ENCODE measurements at regions not wholly inside any gene's neighbourhood (a gene's known extent, or its start where the extent isn't known, plus 50 kb on each side); places are given as distances from the start of the nearest gene placed in this dataset.

DNA sequence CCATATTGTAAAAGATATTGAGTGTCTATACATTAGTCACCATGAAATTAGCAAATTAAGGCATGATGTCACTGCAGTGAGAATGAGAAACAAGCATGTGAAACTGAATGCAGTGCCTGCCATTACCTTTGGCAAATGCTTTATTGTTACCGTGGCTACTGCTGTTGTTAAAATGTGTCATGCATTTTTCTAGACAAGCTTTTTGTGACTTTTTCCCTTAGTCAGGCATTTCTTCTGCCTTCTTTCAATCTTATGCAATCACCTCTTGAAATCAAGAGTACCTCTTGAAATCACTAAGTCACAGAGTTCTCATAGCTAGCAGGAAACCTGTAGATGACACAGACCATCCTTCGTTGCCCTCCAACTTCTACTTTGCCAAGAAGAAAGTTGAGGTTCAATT lies 461.7 kb upstream of the TENM4 start:
- DNase-seq: no peak

DNA sequence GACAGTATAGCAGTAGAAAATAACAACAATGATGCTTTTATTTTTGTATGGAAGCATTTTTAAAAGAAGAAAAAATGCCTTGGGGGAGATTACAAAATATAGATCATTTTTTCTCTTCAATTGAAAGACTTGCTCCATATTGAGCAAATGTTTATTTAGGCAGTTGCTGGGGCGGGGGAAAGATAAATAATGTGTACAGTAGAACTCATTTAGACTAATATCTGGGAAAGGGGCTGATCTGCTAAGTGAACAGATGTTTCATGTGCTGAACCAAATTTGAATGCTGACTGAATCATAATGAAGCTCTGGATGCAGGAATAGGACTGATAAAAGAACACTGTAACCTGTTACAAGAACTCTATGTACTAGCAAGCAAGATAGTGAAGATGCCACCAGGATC lies 457.1 kb upstream of the TENM4 start:
- no peak for DNase-seq

DNA sequence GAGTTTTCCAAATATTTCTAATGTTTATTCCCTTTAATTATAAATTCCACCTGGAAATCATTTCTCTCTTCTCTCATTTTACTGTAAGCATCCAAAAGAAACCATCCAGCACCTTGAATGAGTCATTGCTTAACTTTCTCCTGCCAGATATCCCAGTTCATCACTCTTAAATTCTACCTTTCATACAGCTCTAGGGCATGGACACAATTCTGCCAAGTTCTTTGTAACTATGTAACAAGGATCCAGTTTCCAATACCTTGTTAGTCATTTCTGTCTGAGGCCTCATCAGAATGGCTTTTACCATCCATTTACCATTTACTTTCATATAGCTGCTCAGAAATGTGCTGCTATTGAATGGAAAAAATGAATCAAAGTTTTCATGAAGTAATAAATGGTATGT lies 455.4 kb upstream of the TENM4 start:
- no peak for DNase-seq

DNA sequence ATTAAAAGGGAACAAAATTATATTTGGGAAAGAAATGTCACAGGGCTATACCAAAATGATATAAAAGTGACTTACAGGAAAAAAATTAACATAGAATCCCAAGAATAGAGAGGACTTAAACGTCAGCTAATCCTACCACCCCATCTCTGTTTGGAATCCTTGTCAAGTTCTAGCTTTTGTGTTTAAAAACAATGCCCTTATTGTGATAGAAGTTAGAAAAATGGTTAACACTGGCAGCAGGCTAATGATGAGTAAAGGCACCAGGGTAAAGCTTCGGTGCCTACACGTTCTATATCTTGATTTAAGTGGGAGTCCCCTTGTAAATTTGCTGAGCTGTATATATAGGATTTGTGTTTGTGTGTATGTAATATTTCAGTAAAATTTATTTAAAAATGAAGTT lies 453.3 kb upstream of the TENM4 start:
- DNase-seq: no peak

DNA sequence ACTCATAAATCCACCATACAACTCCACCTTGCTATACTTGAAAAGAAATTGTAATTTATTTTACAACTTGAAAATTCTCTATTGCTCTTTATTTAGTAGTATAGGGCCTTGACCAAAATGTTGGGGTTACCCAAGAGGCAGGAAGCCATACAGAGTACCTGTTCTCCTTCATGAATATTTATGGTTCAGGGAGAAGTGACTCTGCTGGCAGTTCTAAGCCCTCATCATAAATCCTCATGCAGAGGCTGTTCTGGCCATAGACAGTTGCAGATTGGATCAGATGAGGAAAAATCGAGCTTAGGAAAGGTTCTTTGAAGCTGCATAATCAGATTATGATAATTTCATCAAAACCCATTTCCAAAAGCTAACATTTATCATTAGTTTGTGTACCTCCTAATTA lies 449.4 kb upstream of the TENM4 start:
- DNase-seq: no peak

DNA sequence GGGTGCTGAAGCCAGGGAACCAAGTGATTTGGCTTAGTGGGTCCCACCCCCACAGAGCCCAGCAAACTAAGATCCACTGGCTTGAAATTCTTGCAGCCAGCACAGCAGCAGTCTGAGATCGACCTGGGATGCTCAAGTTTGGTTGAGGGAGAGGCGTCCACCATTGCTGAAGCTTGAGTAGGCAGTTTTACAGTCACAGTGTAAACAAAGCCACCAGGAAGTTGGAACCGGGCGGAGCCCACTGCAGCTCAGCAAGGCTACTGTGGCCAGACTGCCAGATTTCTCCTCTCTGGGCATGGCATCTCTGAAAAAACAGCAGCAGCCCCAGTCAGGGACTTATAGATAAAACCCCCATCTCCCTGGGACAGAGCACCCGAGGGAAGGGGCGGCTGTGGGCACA lies 424.1 kb upstream of the TENM4 start:
- DNase-seq: peak; percentile 24 to 29

DNA sequence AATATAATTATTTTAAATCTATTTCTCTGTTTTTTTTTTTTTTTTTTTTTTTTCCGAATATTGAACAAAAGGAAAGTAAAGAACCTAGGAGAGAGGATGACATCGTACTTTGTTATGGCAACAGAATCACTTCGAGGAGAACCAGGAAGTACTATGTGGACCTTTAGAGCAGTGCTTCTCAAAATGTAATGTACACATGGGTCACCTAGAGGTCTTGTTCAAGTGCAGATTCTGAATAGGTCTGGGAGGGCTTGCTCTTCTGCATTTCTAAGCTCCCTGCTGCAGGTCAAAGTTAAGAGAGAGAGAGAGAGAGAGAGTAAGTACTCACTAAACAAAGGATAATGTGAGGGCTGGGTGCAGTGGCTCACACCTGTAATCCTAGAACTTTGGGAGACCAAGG lies 419.5 kb upstream of the TENM4 start:
- no peak for DNase-seq

DNA sequence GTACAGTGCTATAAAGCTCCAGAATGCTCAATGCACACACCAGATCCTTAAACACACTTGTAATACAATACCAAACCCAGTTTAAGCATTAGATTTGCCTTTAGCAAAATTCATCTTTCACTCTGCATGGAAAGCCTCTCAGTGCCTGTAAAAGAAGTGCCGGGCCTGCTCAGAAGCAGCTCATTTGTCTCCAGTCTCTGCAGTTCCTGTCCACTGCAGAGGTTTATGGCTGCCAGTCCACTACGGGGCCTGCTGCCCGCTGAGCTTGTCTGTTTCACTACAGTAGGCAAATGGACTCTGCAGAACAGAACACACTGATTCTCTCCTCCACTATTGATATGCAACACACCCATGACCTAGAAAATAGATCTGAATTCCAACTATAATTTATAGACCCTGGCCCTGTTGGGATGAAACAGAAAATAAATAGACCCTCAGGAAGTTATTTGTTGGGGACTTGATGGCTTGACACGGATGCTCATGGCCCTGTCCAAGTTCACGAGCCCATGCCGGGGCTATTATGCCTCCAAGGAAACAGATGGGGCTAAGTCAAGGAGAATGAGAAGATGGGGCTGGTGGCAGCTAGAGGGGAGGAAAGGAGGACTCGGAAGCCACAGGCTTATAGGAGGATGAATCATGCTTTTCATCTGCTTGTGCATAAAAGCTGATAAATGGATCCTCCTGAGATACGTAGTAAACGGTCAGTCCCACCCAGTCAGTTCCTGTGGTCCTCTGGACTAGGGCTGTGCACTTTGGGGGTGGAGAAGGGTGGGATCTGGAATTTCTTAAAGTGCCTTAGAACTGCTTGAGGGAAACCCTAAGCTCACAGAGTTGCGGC lies 416.8 kb upstream of the TENM4 start:
- peak in 1 of 2 experiments; percentile 9 for DNase-seq

DNA sequence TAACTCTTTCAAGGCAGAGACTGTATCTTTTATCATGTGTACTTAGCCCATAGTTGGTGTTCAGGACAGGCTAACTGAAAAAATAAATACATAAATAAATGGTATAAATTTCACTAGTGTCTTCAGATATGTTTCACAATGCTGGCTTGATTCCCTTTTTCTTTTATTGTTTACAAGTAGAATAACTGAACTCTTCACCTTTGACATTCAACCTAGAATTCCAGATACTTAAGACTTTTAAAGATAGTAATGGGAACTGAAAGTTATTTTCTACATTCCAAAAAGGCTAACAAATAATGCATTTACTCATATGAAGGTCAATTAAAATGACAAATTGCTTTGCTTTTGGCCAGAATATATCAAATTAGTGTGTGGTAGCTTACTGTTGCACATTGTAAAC lies 411.3 kb upstream of the TENM4 start:
- DNase-seq: no peak

DNA sequence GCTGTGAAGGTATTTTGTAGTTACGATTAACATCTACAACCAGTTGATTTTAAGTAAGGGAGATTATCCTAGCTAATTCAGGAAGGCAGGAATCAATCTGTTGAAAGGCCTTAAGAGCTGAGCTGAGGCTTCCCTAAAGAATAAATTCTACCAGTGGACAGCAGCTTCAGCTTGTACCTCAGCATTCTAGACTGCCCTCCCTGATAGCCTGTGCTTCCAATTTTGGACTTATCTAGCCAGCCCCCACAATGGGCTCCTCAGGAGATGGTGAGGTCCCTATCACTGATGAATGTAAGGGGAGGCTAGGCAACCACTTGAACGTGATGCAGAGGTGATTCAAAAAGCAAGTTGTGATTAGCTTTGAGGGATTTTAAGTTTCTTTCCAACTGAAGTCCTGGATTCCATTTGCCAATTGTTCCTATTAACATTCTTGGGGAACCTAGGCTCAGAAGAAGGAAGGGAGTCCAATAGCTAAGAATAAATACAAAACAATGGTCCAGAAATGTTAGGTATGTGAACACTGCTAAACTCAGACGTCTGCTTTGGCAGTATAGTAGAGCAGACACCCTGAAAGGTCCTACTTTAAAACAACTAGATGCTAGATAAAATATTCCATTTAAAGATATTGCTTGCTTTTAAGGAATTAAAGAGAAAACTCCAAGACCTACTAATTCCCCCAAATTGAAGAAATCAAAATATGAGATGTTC lies 404.3 kb upstream of the TENM4 start:
- no peak for DNase-seq

DNA sequence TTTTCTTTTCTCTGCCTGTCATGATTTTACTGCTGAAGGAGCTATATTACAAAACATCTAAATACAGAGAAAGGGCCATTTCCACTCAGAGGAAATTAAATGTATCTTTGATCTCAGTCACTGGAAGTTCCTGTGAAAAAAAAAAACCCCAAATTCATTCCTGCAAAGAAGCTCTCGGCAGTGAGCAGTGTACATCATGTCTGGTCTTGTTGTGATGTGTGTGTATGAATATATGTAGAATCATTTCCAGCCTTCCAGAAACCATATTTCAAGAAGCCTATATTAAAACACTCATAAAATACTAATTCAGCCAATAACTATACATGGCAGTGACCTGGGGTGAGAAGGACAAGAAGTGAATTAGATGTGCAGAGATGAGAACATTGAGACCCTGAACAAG lies 393.2 kb upstream of the TENM4 start:
- DNase-seq: no peak

DNA sequence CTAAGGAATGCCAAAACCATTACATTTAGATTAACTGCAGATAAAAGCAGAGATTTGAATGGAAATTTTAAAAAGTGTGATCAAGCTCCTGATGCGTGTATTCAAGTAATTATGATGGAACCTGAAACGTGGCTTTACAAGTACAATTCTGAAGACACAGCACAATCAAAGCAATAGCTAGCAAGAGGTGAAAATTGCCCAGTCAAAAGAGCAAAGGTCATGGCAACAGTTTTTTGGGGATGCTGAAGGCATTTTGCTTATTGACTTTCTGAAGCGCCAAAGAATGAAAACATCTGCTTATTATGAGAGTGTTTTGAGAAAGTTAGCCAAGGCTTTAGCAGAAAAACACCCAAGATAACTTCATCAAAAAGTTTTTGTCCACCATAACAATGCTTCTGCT lies 389.6 kb upstream of the TENM4 start:
- DNase-seq: no peak

DNA sequence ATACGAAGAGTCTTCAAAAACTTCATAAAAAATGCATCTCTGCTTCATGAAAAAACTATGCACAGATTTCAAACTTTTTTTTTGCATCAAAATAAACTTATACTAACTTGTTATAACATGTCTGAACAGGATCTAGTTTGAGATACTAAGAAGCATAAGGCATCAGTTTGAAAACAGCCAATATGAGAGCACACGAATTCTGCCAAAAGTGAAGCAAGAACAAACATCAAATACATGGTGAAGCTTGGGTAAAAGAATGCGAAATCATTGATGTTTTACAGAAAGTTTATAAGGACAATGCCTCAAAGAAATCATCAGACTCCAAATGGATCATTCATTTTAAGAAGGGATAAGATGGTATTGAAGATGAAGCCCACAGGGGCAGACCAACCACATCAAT lies 389.1 kb upstream of the TENM4 start:
- DNase-seq: no peak

DNA sequence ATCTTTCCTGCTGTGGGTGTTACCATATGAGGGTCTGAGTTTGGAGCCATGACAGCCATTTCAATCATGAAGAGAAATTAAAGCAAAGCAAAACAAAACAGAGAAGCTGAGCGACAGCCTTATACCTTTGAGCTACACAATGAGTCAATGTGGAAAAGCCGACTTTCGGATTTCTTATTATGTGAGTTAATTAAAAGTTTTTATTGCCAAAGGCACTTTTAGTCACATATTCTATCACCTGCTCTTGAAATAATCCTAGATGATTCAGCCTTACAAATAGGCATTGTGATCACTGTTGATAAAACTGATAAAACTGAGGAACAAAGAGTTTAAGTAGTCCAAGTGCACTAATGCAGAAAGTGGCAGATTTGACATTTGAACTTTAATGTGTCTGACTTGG lies 381.9 kb upstream of the TENM4 start:
- no peak for DNase-seq

DNA sequence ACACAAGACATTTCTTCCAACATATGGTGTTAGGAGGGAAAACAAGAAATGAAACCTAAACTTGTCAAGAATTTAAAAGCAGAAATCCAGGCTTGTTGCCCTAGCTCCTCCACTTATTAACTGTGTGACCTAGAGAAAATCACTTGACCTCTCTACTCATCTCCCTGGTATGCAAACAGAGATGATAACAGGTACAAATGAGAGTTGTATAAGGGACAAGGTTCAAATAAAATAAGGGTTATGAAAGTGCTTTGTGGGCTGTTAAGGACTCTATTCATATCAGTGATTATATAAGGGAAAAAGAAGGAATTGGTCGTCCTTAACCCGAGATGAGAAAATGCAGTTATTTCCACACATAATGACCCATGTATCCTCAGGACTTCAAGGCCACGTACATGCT lies 372.7 kb upstream of the TENM4 start:
- DNase-seq: no peak

DNA sequence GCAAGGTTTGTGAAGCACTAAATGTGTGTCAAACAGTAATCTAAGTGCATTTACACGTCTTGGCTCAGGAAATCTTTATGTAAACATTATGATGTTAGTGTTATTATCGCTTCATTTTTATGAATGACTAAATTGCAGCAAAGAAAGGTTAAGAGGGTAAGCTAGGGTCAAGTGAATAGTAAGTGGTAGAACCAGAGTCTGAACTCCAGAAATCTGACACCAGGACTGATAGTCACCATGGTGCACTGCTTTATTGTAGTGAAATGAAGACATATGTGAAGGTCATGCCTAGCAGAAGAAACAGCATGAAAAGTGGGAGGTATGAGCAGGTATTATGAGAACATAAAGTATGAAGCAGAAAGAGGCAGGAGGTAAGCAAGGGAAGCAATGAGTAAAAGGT lies 368.7 kb upstream of the TENM4 start:
- peak; percentile 57 to 61 for DNase-seq

DNA sequence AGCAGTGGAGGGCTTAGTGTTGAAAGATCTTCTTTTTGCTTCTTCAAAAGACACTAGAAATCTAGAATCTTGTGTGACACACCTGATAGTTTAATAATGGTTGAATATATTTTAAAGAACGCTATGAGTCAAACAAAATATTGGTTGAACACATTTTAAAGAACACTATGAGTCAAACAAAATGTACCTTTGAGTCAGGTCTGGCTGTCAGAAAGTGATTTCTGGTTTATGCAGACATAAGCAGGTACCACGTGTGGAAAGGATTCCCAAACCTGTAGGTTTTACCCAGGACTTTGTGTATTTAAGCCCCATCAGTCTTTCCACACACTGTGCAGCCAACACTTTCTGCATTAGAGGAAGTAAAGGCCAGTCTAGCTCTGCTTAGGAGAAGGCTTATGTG lies 366.7 kb upstream of the TENM4 start:
- no peak for DNase-seq

DNA sequence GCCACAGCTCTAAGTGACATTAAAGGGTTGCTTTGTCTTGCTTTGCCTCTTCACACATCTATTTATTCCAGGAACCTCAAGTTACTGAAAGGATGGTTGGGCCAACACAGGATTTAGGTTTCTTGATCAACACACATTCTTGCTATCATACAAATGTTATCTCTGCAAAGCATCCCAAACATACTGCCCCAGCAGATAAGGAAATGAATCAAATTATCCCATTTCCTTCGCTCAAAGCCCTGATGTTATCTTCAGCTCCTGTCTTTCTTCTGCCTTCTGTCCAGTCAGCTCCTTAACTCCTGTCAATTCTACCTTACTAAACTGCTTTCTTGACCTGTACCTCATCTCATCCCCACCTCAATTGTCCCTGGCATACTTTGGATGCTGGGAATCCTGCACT lies 355.9 kb upstream of the TENM4 start:
- no peak for DNase-seq

DNA sequence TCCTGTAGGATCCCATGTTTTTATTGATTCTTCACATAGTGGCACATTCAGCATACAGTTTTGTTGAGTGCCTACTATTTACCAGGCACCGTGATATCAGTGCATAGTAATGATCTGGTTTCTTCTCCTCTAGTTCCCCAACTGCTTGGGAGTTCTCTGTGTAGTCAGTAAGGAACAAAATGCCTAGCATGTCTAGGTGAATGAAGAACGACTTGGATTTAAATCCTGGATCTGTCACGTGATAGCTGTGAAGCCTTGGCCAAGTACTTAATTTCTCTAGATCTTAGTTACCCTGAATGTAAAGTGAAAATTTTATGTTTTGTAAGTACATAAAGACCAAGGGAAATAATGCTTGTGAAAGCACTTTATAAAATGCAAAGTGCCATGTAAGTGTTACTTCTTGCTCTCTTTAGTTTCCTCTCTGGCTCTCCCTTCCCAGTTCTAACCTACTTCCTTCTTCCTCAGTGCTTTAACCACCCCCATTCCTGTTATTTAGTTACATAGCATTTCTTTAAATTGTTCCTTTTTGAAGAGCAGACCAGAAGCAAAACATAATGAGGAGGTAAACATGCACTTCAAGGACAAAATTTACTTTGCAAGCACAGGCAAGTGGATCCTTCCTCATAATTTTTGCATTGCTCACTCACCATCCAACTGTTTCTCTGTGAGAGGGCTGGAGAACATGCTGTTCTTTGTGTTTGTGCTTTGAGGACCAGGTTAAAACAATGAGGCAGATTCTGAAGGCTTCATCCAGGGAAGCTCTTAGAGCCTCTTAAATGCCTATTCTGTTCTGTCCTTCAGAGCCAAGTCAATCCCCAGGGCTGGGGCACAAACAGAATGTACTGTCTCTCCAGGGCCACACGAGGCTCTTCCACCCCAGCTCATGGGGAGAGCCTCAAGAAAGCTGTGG lies 353.9 kb upstream of the TENM4 start:
- peak; percentile 70 to 81 for DNase-seq

DNA sequence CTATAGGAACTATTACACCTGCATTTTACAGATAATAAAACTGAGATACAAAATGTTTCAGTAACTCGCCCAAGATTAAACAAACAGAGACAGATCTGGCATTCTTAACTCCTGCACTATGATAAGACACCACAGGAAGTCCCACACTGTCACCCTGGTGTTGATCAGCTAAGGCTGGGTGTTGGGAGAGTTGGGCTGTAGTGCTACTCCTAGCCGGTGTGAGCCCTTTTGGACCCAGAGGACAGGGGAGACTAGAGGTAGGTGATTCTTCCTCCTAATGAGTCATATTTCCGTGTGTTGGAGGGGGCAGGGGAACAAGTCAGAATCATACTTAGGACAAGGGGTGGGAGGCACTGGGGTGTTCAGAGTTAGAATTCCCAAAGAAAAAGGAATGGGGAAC lies 353.2 kb upstream of the TENM4 start:
- DNase-seq: no peak

DNA sequence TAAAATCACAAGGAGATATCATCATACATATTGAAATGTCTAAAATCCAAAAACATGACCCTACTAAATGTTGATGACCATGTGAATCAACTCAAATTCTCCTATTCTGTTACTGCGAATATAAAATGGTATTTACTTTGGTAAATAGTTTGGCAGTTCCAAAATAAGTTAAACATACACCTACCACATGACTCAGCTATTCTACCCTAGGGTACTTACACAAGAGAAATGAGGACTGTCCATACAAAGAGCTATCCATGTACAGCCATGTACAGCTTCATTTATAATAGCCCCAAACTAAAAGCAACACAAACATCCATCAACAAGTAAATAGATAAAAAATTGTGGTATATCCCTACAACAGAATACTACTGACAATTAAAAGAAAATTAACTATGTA lies 346.1 kb upstream of the TENM4 start:
- DNase-seq: no peak

DNA sequence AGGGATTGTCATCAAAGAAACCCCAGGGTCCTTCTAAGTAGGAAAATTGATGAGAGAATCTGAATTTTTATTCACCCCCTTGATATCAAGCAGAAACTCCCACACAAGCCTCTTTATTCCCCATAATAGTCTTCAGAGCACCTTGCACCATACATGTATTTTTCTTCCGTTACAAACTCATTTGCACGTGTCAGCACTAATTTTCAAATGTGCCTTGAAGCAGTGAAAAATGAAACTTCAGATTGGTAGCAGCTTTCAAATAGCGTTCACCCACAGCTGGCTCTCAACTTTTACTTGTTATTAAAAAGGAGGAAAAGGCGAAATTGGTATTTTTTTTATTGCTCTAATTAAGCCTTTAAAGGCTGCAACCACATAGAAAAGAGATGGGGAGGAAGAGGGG lies 343.0 kb upstream of the TENM4 start:
- no peak for DNase-seq

DNA sequence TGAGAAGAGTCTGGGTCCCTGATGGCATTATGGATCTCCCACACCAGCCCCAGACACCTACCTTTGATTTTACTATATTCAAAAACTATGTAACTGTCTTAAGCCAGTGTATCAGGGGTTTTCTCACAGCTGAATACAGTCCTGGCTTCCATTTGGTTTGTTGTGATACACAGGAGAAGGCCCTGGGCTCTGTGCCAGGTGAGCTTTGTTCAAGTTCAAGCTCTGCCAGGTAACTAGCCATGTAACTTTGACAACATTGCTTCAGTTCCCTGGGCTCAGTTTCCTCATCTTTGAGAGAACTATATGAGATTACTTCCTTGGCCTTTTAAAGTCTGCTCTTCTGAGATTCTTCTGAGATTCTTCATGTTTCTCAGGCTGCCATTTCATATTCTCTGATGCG lies 327.5 kb upstream of the TENM4 start:
- DNase-seq: no peak
